DOHH2 (cell line): ENCODE measurements at regions not wholly inside any gene's neighbourhood (a gene's known extent, or its start where the extent isn't known, plus 50 kb on each side); places are given as distances from the start of the nearest gene placed in this dataset.

ENCODE experiments used
- CTCF ChIP-seq: fragments of 200-600 bp; sonication (generic); IDR thresholded peaks from one replicate; pipeline ENCODE4 v1.5.1; 2014; ENCODE audit warnings: antibody characterized with exemption, mild to moderate bottlenecking, low read depth, low read length; ENCODE audit not compliant: poor library complexity, severe bottlenecking
- EZH2phosphoT487 ChIP-seq: fragments of 200-600 bp; sonication (generic); IDR thresholded peaks from 2 replicates; pipeline ENCODE4 v1.6.1; 2017; ENCODE audit warnings: borderline replicate concordance, mild to moderate bottlenecking, antibody characterized with exemption, low read length, moderate library complexity, mixed read lengths

- TF ChIP-seq CTCF (no peak), EZH2phosphoT487 (no peak)
These were observed 1294.0 kb downstream of the AACS start for GRCh38 chr12:126359216-126359615.
